ENCODE measurements at regions not wholly inside any gene's neighbourhood (a gene's known extent, or its start where the extent isn't known, plus 50 kb on each side); places are given as distances from the start of the nearest gene placed in this dataset.

DNA sequence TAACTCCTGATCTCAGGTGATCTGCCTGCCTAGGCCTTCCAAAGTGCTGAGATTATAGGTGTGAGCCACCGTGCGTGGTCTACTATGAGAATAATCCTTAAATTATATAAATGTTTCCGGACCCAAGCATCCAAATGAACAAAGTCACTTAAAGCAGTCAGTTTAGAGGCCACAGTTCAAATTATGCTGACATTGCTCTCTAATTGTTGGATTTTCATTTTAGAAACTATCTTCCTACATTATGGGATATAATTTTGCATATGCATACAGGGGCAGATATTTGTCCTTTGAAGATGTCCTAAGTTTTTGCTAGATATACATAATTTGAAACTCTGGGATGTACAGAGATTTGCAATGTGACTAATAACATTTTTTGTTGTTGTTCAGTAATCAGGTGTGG is 390.1 kb downstream of the RND3 start:
- Histone ChIP-seq H3K27me3 (ENCODE audit: control insufficient read depth, insufficient read depth, low read length) (no peaks in the 10 kb centered on the region), H3K9me3 (ENCODE audit: control insufficient read depth, insufficient read depth, low read depth, low read length) (no peaks in the 10 kb centered on the region), H3K4me3 (ENCODE audit: low read depth in 2 of 2, low read length in 2 of 2) (no peak overlapping the region), H3K36me3 (ENCODE audit: control insufficient read depth, insufficient read depth, low read length) (no peaks in the 10 kb centered on the region), H3K27ac (ENCODE audit: low read length) (no peak overlapping the region), H3K4me1 (ENCODE audit: control insufficient read depth, insufficient read depth, low read length) (no peaks in the 10 kb centered on the region; the same call in 1 of the 2 replicates)
- TF ChIP-seq, protein P1, sequence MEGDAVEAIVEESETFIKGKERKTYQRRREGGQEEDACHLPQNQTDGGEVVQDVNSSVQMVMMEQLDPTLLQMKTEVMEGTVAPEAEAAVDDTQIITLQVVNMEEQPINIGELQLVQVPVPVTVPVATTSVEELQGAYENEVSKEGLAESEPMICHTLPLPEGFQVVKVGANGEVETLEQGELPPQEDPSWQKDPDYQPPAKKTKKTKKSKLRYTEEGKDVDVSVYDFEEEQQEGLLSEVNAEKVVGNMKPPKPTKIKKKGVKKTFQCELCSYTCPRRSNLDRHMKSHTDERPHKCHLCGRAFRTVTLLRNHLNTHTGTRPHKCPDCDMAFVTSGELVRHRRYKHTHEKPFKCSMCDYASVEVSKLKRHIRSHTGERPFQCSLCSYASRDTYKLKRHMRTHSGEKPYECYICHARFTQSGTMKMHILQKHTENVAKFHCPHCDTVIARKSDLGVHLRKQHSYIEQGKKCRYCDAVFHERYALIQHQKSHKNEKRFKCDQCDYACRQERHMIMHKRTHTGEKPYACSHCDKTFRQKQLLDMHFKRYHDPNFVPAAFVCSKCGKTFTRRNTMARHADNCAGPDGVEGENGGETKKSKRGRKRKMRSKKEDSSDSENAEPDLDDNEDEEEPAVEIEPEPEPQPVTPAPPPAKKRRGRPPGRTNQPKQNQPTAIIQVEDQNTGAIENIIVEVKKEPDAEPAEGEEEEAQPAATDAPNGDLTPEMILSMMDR (IDR thresholded peaks at IDR 0.05): no peak
- no peak for TF ChIP-seq POLR2AphosphoS5 (IDR thresholded peaks at IDR 0.05; ENCODE audit: low read depth, low read length)
- TF ChIP-seq, protein P2, sequence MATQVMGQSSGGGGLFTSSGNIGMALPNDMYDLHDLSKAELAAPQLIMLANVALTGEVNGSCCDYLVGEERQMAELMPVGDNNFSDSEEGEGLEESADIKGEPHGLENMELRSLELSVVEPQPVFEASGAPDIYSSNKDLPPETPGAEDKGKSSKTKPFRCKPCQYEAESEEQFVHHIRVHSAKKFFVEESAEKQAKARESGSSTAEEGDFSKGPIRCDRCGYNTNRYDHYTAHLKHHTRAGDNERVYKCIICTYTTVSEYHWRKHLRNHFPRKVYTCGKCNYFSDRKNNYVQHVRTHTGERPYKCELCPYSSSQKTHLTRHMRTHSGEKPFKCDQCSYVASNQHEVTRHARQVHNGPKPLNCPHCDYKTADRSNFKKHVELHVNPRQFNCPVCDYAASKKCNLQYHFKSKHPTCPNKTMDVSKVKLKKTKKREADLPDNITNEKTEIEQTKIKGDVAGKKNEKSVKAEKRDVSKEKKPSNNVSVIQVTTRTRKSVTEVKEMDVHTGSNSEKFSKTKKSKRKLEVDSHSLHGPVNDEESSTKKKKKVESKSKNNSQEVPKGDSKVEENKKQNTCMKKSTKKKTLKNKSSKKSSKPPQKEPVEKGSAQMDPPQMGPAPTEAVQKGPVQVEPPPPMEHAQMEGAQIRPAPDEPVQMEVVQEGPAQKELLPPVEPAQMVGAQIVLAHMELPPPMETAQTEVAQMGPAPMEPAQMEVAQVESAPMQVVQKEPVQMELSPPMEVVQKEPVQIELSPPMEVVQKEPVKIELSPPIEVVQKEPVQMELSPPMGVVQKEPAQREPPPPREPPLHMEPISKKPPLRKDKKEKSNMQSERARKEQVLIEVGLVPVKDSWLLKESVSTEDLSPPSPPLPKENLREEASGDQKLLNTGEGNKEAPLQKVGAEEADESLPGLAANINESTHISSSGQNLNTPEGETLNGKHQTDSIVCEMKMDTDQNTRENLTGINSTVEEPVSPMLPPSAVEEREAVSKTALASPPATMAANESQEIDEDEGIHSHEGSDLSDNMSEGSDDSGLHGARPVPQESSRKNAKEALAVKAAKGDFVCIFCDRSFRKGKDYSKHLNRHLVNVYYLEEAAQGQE (IDR thresholded peaks at IDR 0.05; ENCODE audit: insufficient read depth in 1 of 2, low read depth in 2 of 2, low read length in 1 of 2): no peak
- no peak for TF ChIP-seq TCF7L2 (IDR thresholded peaks at IDR 0.05; ENCODE audit: low read depth, low read length)
- TF ChIP-seq SIN3A (IDR thresholded peaks at IDR 0.05; ENCODE audit: borderline replicate concordance, insufficient read depth, low read depth, low read length): no peak
- no peak for DNase-seq (ENCODE audit: low read depth, low spot score)
- CTCF ChIA-PET: no interaction called here
- no TSS peak for BruUV-seq (replicated peaks)
- in situ Hi-C loops (cut with HindIII; ENCODE audit: low pct_unique_long_range_greater_than_20kb, low sequenced_read_pairs): no loop called here
- no peak for ATAC-seq
- intact Hi-C loops (cut with micrococcal nuclease; ENCODE audit: unreplicated experiment): no loop called here
- POLR2A ChIA-PET: no interaction called here

DNA sequence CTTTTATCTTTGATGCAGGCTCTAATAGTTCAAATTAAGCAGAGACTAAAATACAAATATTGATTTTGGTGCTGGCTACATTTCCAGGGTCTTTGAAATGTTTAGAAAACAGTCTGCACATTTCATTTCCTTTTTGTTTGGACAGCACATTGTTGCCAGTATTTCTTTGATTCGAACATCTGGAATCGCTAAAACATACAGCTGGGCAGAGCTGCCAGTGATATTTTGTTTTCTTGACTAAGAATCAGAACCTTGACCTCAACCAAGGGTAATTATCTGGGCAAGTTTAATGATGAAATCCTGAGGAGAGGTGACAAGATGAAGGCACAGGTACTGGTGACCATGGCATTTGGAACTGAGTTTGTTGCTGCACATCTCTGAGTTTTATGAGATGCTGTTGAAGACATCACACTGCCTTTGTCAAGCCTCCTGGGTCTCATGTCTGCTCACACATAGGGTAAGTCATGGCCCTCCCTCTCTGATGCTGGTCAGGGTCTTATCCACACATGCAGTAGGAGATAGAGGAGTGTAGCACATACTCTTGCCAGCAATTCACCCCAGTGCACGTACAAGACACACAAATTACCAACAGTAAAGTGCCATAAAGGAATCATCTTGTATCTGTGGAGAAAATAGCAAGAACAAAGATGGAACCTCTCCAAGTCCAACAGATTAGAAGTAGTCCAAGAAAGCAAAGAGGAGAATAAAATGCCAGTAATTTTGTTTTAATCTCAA is 391.9 kb downstream of the RND3 start:
- in situ Hi-C loops (cut with HindIII; ENCODE audit: low pct_unique_long_range_greater_than_20kb, low sequenced_read_pairs) (no loop called here), intact Hi-C loops (cut with micrococcal nuclease; ENCODE audit: unreplicated experiment) (no loop called here)
- H3K4me3 ChIP-seq (ENCODE audit: low read depth in 2 of 2, low read length in 2 of 2): no peak overlapping the region
- no peaks in the 10 kb centered on the region; the same call in 1 of the 2 replicates for H3K4me1 ChIP-seq (ENCODE audit: control insufficient read depth, insufficient read depth, low read length)
- TF ChIP-seq POLR2AphosphoS5 (IDR thresholded peaks at IDR 0.05; ENCODE audit: low read depth, low read length) (no peak), SIN3A (IDR thresholded peaks at IDR 0.05; ENCODE audit: borderline replicate concordance, insufficient read depth, low read depth, low read length) (no peak), TCF7L2 (IDR thresholded peaks at IDR 0.05; ENCODE audit: low read depth, low read length) (no peak)
- TF ChIP-seq, protein P2 (IDR thresholded peaks at IDR 0.05; ENCODE audit: insufficient read depth in 1 of 2, low read depth in 2 of 2, low read length in 1 of 2): no peak
- TF ChIP-seq, protein P1 (IDR thresholded peaks at IDR 0.05): no peak
- H3K36me3 ChIP-seq (ENCODE audit: control insufficient read depth, insufficient read depth, low read length): no peaks in the 10 kb centered on the region
- ATAC-seq (no peak), DNase-seq (ENCODE audit: low read depth, low spot score) (no peak)
- no TSS peak for BruUV-seq (replicated peaks)
- ChIA-PET CTCF (no interaction called here), POLR2A (no interaction called here)
- no peaks in the 10 kb centered on the region for H3K27me3 ChIP-seq (ENCODE audit: control insufficient read depth, insufficient read depth, low read length)
- no peaks in the 10 kb centered on the region for H3K9me3 ChIP-seq (ENCODE audit: control insufficient read depth, insufficient read depth, low read depth, low read length)
- no peak overlapping the region; the same call in 1 of the 2 replicates for H3K27ac ChIP-seq (ENCODE audit: low read length)
